ENCODE measurements at regions not wholly inside any gene's neighbourhood (a gene's known extent, or its start where the extent isn't known, plus 50 kb on each side); places are given as distances from the start of the nearest gene placed in this dataset.
A peak's percentile ranks its signal among the peaks of the same experiment; 100 is the strongest.

- 92% methylated on average over 13 of the region's 13 CpGs for WGBS, 2 donors
These were observed 393.8 kb downstream of the SLITRK6 start for GRCh38 chr13:85405316-85405897.

GRCh38 chr13:85386424-85386823, 412.8 kb downstream of the SLITRK6 start:
- H3K36me3 ChIP-seq (ENCODE audit: control insufficient read depth in 4 of 4, insufficient read depth in 4 of 4, low read length in 4 of 4): no peaks in the 10 kb centered on the region
- TF ChIP-seq CTCF (IDR thresholded peaks at IDR 0.05; ENCODE audit: control extremely low read depth, extremely low read depth): no peak
- H3K4me3 ChIP-seq: no peak overlapping the region
- peak in 1 of 3 donors; percentile 15 for DNase-seq
- no peaks in the 10 kb centered on the region for H3K27me3 ChIP-seq (ENCODE audit: control insufficient read depth in 3 of 3, insufficient read depth in 3 of 3, low read length in 2 of 3)
- ATAC-seq (ENCODE audit: insufficient read depth, low FRiP score): no peak
- H3K4me1 ChIP-seq (ENCODE audit: control insufficient read depth in 5 of 5, insufficient read depth in 5 of 5, low read length in 5 of 5): peaks cover 0 to 5% (median 0%) of the 10 kb centered on the region in 5 donors
- 34 to 64% methylated on average over 3 of the region's 3 CpGs for WGBS, 2 donors
- H3K9me3 ChIP-seq (ENCODE audit: control insufficient read depth in 4 of 4, insufficient read depth in 3 of 4, low read length in 3 of 4): no peaks in the 10 kb centered on the region
- no peak overlapping the region for H3K27ac ChIP-seq (ENCODE audit: low read depth in 1 of 2, low read length in 1 of 2)
- peak overlapping the region in 1 of 2 donors; percentile 38 for H3K9ac ChIP-seq (ENCODE audit: insufficient read depth in 1 of 2, low read length in 2 of 2)

More at GRCh38 chr13:85405316-85405897, 393.8 kb downstream of the SLITRK6 start:
- no peak overlapping the region for H3K9ac ChIP-seq (ENCODE audit: insufficient read depth in 1 of 2, low read length in 2 of 2)
- H3K27ac ChIP-seq (ENCODE audit: low read depth in 1 of 2, low read length in 1 of 2): no peak overlapping the region
- ATAC-seq (ENCODE audit: insufficient read depth, low FRiP score) (no peak), DNase-seq (no peak)
- TF ChIP-seq CTCF (IDR thresholded peaks at IDR 0.05; ENCODE audit: control extremely low read depth, extremely low read depth): no peak
- H3K9me3 ChIP-seq (ENCODE audit: control insufficient read depth in 4 of 4, insufficient read depth in 3 of 4, low read length in 3 of 4): no peaks in the 10 kb centered on the region
- H3K4me1 ChIP-seq (ENCODE audit: control insufficient read depth in 5 of 5, insufficient read depth in 5 of 5, low read length in 5 of 5): no peaks in the 10 kb centered on the region
- no peaks in the 10 kb centered on the region for H3K36me3 ChIP-seq (ENCODE audit: control insufficient read depth in 4 of 4, insufficient read depth in 4 of 4, low read length in 4 of 4)
- H3K27me3 ChIP-seq (ENCODE audit: control insufficient read depth in 3 of 3, insufficient read depth in 3 of 3, low read length in 2 of 3): no peaks in the 10 kb centered on the region
- no peak overlapping the region for H3K4me3 ChIP-seq

- no peak overlapping the region for H3K9ac ChIP-seq (ENCODE audit: insufficient read depth in 1 of 2, low read length in 2 of 2)
- no peak overlapping the region for H3K27ac ChIP-seq (ENCODE audit: low read depth in 1 of 2, low read length in 1 of 2)
- WGBS, 2 donors: 89 to 95% methylated on average over 1 of the region's 1 CpG
- no peaks in the 10 kb centered on the region for H3K27me3 ChIP-seq (ENCODE audit: control insufficient read depth in 3 of 3, insufficient read depth in 3 of 3, low read length in 2 of 3)
- no peak overlapping the region for H3K4me3 ChIP-seq
- H3K36me3 ChIP-seq (ENCODE audit: control insufficient read depth in 4 of 4, insufficient read depth in 4 of 4, low read length in 4 of 4): no peaks in the 10 kb centered on the region
- DNase-seq (no peak), ATAC-seq (ENCODE audit: insufficient read depth, low FRiP score) (no peak)
- H3K4me1 ChIP-seq (ENCODE audit: control insufficient read depth in 5 of 5, insufficient read depth in 5 of 5, low read length in 5 of 5): peaks cover 0 to 5% (median 0%) of the 10 kb centered on the region in 5 donors
- H3K9me3 ChIP-seq (ENCODE audit: control insufficient read depth in 4 of 4, insufficient read depth in 3 of 4, low read length in 3 of 4): no peaks in the 10 kb centered on the region
- no peak for TF ChIP-seq CTCF (IDR thresholded peaks at IDR 0.05; ENCODE audit: control extremely low read depth, extremely low read depth)
These were observed 415.9 kb downstream of the SLITRK6 start for GRCh38 chr13:85383291-85383690.

- no peaks in the 10 kb centered on the region for H3K36me3 ChIP-seq (ENCODE audit: control insufficient read depth in 4 of 4, insufficient read depth in 4 of 4, low read length in 4 of 4)
- no peaks in the 10 kb centered on the region for H3K9me3 ChIP-seq (ENCODE audit: control insufficient read depth in 4 of 4, insufficient read depth in 3 of 4, low read length in 3 of 4)
- no peak for TF ChIP-seq CTCF (IDR thresholded peaks at IDR 0.05; ENCODE audit: control extremely low read depth, extremely low read depth)
- H3K27me3 ChIP-seq (ENCODE audit: control insufficient read depth in 3 of 3, insufficient read depth in 3 of 3, low read length in 2 of 3): no peaks in the 10 kb centered on the region
- H3K4me1 ChIP-seq (ENCODE audit: control insufficient read depth in 5 of 5, insufficient read depth in 5 of 5, low read length in 5 of 5): no peaks in the 10 kb centered on the region
- H3K27ac ChIP-seq (ENCODE audit: low read depth in 1 of 2, low read length in 1 of 2): no peak overlapping the region
- no peak for DNase-seq
- 91 to 93% methylated on average over 2 of the region's 2 CpGs for WGBS, 2 donors
- H3K9ac ChIP-seq (ENCODE audit: insufficient read depth in 1 of 2, low read length in 2 of 2): no peak overlapping the region
- no peak for ATAC-seq (ENCODE audit: insufficient read depth, low FRiP score)
- no peak overlapping the region for H3K4me3 ChIP-seq
These were observed 418.1 kb downstream of the SLITRK6 start for GRCh38 chr13:85381082-85381481.

Data from lung (tissue), 11 donors.